ENCODE measurements at regions not wholly inside any gene's neighbourhood (a gene's known extent, or its start where the extent isn't known, plus 50 kb on each side); places are given as distances from the start of the nearest gene placed in this dataset.

DNA sequence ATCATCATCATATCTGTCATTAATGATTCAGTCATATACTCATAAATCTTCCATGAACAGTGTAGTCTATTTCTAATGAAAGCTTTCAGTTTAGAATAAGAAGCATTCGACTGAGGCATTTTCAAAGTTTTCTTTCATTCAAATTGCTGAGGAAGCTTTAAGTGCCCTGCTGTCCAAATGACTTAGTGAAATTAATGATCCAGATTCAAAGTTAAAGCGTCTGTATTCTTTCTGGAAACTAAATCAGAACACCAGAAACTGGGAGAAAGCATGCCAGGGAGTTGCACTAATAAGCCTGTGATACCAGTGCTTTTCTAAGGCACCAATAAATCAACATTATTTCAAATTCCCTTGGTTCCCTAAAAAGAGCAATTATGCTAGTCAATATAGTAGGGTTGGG, 367.8 kb upstream of the ANO5 start:
- DNase-seq (ENCODE audit: low spot score): no peak

DNA sequence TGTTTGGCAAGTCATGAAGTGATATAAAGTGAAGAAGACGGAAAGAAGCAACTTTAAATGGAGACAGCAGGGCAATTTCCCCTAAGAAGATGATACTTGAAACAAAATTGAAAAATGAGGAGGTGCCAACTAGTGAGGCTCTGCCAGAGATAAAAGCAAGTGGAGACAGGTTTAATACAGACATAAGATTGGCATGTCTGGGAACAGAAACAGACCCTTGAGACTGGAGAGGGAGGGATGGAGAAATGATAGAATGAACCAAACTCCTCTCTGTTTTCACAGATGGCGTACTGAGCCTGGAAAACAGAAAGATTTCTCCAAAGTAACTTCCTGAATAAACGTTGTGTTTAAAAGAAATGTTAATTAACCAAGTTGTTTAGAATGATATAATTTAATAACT, 354.5 kb upstream of the ANO5 start:
- DNase-seq (ENCODE audit: low spot score): no peak

GRCh38 chr11:21839796-21840195, 353.1 kb upstream of the ANO5 start:
- DNase-seq (ENCODE audit: low spot score): no peak

DNA sequence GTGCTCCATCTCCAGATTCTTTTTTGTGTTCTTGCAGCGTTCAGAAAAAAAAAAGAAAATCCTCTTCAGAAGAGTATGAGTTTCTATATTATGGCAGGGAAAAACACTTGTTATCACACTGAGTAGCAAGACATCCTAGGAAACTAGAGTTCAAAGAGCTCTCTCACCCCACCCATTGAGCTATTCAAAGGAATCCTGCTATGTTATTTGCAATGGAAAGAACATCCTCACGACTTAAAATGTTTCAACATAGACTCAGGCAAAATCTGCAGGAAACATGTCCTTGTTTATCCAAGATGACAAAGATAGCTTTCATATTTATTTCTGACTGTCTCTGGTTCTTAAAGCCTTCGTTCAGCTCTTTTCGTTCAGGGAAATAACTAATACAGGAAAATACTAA, 331.6 kb upstream of the ANO5 start:
- DNase-seq (ENCODE audit: low spot score): no peak

- DNase-seq (ENCODE audit: low spot score): no peak
Measured at GRCh38 chr11:21865541-21865940, 327.3 kb upstream of the ANO5 start.

- DNase-seq (ENCODE audit: low spot score): no peak
Measured at GRCh38 chr11:21866781-21867180, 326.1 kb upstream of the ANO5 start.

- DNase-seq (ENCODE audit: low spot score): no peak
Measured at GRCh38 chr11:21877151-21877550, 315.7 kb upstream of the ANO5 start.

DNA sequence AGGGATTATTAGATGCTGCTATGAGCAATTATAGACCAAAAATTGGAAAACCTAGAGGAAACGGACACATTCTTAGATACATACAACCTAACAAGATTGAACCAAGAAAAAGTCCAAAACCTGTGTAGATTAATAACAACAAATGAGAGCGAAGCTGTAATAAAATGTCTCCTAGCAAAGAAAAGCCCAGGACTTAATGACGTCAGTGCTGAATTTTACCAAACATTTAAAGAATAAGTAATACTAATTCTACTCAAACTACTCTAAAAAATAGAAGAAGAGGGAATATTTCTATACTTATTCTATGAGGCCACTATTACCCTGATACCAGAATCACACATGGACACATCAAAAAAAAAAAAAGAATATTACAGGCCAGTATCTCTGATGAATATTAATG, 309.5 kb upstream of the ANO5 start:
- no peak for DNase-seq (ENCODE audit: low spot score)

- DNase-seq (ENCODE audit: low spot score): no peak
Measured at GRCh38 chr11:21888814-21889213, 304.1 kb upstream of the ANO5 start.

DNA sequence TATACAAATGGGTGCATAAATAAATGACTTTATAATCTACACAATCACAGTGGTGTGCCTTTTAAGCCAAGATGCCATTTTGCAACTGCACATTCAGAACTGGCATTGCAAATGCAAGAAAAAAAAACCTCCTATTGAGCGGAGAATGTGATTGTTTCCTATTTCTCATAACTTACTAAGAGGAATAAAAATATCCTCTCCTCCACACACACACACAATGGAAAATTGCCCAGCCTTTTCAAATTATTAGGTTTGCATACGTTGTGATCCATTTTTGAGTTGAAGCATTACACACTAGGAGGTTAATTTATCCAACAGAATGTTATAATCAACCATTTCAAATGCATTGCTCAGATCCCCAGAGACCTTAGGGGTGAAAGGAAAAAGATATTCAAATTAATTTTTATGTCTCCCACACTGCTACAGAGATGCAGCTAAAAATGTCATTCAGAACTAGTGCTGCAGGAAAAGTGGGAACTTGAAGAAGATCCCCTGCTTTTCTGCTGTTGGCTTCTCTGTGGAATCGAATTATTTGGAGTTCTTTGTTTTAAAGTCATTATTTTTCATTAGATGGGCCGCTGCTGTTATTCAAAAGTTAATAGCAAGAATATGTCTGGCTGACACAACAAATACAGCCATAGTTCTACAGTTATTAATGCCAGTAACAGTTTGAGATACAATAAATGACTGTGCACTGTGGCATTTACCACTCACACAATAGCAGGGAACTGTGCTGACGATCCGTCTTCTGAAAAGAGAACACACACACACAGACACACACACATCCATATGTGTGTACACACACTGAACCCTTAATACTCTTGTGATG, 299.9 kb upstream of the ANO5 start:
- no peak for DNase-seq (ENCODE audit: low spot score)

DNA sequence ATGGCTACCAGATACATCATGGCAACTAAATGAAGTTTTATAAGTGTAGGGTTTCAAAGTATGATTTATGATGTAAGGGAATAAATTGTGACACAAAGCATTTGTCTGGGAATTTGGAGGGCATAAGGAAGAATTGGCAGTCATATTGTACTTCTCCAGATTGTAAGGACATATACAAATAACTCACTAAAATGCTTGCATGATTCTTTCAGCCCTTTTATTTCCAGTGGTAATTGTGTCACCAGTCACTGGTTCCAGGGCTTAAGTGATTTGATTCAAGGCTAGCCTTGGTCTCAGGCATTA, 299.4 kb upstream of the ANO5 start:
- DNase-seq (ENCODE audit: low spot score): no peak

DNA sequence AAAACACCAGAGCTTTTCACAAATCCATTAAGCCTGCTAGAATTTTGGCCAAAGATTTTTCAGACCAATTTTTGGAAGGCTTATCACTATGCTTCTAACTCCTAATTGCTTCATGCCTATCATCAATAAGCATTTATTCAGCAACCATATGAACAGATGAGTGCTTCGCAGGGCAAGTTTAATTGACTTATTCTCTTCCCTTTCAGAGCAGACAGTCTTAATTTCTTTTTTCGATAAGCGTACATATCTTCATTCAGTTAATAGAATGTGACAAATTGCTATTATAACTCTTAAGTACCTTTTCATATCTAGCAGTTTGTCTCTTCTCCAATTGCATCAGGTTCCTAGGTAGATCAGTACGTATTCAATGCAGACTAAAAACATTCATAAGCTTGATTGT, 298.4 kb upstream of the ANO5 start:
- no peak for DNase-seq (ENCODE audit: low spot score)

- DNase-seq (ENCODE audit: low spot score): no peak
Measured at GRCh38 chr11:21895686-21896085, 297.2 kb upstream of the ANO5 start.

GRCh38 chr11:21896216-21896615, 296.7 kb upstream of the ANO5 start:
- DNase-seq (ENCODE audit: low spot score): no peak

DNA sequence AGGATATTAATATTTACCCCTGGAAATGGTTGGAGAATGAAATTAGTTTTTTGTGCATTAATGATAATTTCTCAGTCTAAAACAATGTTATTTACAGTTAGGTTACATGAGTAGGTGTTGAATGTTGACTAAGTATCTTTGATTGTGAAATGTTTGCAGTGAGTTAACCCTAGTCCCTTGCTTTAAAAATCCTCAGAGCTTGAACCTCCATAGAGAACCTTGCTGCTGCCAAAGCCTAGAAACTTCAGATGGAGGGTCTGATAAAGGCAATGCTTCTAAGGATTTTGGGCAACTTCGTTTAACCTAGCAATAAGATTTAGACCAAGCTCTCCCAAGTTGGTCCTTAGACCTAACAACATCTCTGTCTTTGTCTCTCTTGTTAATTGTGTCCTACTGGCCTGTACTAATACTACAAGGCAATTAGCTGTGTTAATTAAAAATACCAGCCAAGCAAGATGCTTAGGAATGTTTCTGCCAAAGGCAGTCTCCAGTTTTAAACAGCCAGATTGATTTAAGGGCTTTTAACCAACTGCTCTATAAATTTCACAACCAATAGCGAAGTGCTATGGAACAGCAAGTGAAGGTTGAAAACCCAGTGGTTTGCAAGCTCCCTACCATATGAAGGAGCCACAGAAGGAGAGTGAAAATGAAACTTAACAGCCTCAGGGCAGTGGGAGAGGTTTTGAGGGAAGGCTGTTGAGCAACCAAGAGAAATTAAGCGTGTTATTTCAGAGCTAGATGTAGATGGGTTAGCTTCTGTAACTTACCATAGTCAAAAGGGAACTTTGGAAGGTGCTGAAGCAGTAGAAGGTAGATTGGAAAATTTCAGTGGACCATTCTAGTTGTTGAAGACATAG, 295.9 kb upstream of the ANO5 start:
- DNase-seq (ENCODE audit: low spot score): no peak

- DNase-seq (ENCODE audit: low spot score): no peak
Measured at GRCh38 chr11:21897752-21898151, 295.1 kb upstream of the ANO5 start.

- no peak for DNase-seq (ENCODE audit: low spot score)
Measured at GRCh38 chr11:21908211-21908610, 284.7 kb upstream of the ANO5 start.

DNA sequence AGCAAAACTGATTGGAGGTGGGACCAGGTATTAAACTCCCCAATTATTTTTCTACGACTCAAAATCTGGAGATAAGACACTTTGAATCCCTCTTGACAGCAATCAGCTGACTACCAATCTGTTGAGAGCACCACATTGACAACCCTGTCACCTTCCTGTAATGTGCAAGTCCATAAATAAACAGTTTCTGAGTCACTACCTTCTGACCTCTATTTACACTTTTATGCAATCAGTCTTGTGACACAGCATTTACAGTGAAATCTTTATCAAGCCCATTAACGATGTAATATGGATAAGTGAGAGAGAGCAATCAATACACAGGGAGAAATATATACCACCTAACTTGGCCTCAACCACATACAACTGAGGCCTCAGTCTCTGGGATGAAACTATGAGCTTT, 283.7 kb upstream of the ANO5 start:
- no peak for DNase-seq (ENCODE audit: low spot score)

DNA sequence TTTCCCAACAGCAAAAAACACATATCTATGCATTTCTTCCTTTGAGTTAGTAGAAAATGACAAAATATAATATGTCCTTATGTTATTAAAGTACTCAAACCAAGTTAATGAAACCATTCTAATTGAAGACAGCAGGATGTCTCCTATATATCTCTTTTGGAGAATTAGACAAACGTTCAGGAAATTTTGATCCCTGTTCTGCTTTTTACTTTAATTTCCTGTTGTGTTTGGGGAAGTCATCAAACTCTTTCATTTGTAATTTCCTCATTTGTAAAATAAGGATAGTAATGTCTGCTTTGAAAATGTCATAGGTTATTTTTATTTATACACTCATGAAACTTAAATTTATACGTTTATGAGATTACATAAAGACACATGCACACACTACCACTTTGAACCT, 281.8 kb upstream of the ANO5 start:
- no peak for DNase-seq (ENCODE audit: low spot score)

- no peak for DNase-seq (ENCODE audit: low spot score)
Measured at GRCh38 chr11:21912285-21912684, 280.6 kb upstream of the ANO5 start.

DNA sequence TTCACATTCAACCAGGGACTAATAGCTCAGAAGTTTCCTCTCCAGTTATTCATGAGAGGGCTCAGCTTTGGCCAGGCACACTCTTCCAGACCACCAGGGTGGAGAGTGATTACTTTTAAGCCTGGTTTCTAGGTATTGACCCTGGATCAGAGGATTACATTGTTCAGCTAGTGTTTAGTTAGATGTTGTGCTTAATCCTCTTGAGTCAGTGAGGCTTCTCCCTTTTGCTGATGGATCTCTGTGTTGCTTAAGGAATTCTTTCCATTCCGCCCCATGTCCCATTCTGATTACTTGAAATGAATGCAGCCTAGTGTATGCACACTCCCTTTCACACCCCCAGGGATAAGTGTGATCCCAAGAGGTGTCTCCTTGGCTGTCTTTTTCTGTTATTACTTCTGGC, 271.7 kb upstream of the ANO5 start:
- DNase-seq (ENCODE audit: low spot score): no peak

- no peak for DNase-seq (ENCODE audit: low spot score)
Measured at GRCh38 chr11:21924262-21924661, 268.6 kb upstream of the ANO5 start.

DNA sequence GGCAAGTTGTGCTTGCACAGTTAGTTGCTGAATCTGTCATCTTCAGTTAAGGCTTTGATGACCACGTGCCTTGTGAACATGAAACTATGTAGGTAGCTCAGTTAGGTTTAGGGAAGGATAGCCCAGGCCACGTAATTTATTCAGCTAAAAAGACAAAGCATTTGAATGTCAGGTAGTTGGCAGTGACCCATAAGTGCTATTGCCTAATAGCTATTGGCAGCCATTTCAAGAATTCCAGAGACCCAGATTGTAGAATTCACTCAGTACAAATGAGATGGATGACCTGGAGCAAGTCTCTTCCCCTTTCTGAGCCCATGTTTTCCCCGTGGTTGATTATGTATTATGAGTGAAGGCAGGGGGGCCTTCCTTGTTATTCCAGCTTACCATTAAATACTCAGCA, 265.3 kb upstream of the ANO5 start:
- DNase-seq (ENCODE audit: low spot score): no peak

- DNase-seq (ENCODE audit: low spot score): no peak
Measured at GRCh38 chr11:21928847-21929246, 264.0 kb upstream of the ANO5 start.

Measured in LoVo (cell line).